Esophagus squamous epithelium (tissue), 4 donors: ENCODE measurements at regions not wholly inside any gene's neighbourhood (a gene's known extent, or its start where the extent isn't known, plus 50 kb on each side); places are given as distances from the start of the nearest gene placed in this dataset.
"Not testable (repeated sequence)": the region's sequence is repeated elsewhere in the genome, so short reads cannot be mapped to it uniquely, and the experiment has no call there.

ENCODE experiments used
- CTCF ChIP-seq, 6 experiments: fragments of 450-650 bp in 4 of 6; fragments of 200-600 bp in 2 of 6; sonication (generic) in 2 of 6; IDR thresholded peaks; one replicate each; pipeline ENCODE4 v1.5.1; 2016 to 2019; ENCODE audit warnings: antibody characterized with exemption in 6 of 6, mild to moderate bottlenecking in 4 of 6, moderate library complexity in 4 of 6
- POLR2A ChIP-seq, 4 donors: fragments of 450-650 bp; IDR thresholded peaks; one replicate each; pipeline ENCODE4 v1.6.1; 2017; ENCODE audit warnings: antibody characterized with exemption in 4 of 4, mild to moderate bottlenecking in 4 of 4, moderate library complexity in 3 of 4

GRCh38 chr5:38705529-38705928 is 140.3 kb upstream of the OSMR start:
- TF ChIP-seq POLR2A, CTCF (IDR thresholded peaks at IDR 0.05): not testable (repeated sequence)
